Glomerular visceral epithelial cell (primary cell): ENCODE measurements at regions not wholly inside any gene's neighbourhood (a gene's known extent, or its start where the extent isn't known, plus 50 kb on each side); places are given as distances from the start of the nearest gene placed in this dataset.
"Not testable (repeated sequence)": the region's sequence is repeated elsewhere in the genome, so short reads cannot be mapped to it uniquely, and the experiment has no call there.

Experiments
- DNase-seq: peaks from one replicate; pipeline ENCODE4 v3.0.0-alpha.2; 2016; ENCODE audit errors: extremely low spot score

DNA sequence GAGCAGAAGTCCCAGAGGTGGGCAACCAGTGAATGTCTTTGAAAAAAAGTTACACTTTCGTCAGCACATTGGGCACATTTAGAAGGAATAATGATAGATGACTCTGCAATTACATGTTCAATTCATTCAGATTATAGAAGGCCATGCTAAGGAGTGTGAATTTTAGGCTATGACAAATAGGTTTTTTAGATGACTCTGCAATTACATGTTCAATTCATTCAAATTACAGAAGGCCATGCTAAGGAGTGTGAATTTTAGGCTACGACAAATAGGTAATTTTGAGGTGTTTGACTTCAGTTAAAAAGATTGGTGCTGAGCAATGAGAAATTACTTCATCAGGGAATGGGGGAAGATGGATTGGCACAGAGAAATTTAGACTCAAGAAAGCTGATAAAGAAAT, 744.9 kb upstream of the MMS22L start:
- DNase-seq: no peak

DNA sequence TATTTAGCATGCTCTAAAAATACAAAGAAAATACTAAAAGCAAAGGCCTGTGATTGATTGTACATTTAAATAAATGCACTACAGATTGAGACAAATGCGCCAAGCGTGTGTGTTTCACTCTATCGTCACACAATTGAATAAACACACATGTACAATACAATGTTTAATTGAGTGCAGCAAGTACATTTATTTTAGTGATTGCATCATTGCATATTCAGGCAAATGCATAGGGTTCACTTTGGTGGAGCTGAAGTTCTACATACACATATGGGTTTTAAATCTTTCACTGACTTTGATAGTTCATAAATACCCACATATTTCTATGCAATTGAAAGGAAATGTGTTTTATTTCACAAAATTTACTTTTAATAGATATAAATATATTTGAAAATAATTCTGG, 750.6 kb upstream of the MMS22L start:
- no peak for DNase-seq

DNA sequence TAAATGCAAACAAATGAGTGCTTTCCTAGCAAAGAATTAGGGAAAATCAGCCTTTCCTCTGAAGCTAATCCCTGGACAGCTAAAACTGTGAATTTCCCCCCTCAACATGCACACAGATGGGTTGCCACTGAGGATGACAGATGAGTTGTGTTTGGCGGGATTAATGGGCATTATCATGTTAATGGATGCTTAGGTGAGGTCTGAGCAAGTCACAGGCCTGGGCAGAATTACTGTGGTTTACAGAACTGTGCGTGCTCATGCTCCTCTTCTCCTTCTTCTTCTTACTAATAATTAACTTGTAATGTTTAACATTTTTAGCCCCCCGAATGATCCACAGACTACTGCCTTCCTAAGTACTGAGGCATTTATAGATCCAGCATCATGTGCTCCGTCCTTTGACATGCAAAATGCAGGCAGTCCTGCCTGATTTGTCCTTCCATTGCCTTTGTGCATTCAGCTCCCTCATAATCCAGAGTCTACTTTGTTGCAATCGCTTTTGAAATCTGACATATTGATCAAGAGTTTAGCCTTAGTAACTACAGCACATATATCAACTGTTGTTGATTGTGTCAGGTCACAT, 753.4 kb upstream of the MMS22L start:
- no peak for DNase-seq

DNA sequence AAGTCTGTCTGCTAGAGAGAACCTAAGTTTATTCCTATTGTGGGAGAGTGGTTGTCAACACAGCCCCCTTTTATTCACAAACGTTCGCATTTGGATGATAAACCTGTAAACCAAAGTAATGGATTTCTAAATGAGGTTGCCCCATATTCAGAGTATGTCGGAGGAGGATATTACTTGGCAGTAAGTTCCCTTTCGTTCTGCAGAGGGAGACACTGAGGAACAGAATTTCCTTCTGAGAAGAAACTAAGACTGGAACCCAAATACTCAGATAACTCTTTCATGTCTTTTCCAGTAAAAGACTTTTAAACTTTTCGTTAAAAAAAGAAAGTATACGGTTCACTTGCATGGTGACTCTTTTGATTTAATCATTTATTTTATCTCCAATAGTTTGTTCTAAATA, 754.6 kb upstream of the MMS22L start:
- DNase-seq: no peak

DNA sequence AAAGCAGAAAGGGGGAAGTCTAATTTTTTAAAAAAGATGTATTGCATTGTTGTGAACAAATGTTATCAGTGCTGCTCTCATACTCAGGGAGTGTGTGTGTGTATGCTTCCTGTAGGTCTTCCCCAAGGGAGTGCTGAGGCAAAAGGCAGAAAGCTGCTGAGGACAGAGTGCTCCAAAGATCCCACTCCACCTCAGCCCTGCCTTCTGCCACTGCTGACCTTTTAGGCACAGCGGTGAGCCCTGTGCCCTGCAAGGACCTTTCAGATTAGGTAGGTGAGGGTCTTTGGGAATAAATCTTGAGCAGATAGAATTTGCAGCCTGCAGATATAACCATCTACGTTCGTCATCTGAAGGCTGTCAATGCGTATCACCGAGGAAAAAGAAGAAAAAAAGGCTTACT, 756.4 kb upstream of the MMS22L start:
- DNase-seq: no peak

DNA sequence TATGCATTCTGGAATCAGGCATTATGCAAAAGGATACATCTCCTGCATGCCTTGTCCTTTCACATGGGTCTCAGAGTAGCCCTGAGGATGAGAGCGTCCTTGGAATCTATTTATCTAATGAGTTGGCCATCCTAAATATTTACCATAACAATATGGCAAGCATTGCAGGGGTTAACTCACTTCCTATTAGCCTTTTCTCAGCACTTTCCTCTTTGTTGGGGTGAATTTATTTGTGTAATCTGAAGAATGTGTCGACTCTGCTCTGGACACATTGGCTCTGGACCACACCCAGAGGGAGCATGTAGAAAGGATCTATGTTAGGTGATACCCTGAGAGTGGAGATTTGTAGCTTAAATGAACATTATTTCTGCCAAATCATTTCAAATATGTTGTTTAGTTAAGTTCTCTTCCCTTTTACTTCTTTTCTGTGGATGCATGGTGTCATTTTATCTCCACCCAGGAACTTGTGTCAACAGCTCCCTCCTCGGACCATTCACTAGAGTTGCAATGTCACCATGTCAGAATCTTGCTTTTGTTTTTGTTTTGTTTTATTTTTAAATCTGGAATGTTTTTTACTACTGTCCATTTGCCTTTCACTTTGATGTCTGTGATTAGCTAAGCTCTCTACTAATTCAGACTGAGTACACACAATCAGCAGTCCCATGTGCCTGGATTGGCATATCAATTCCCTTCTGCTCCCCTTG, 757.0 kb upstream of the MMS22L start:
- DNase-seq: peak; percentile 6

DNA sequence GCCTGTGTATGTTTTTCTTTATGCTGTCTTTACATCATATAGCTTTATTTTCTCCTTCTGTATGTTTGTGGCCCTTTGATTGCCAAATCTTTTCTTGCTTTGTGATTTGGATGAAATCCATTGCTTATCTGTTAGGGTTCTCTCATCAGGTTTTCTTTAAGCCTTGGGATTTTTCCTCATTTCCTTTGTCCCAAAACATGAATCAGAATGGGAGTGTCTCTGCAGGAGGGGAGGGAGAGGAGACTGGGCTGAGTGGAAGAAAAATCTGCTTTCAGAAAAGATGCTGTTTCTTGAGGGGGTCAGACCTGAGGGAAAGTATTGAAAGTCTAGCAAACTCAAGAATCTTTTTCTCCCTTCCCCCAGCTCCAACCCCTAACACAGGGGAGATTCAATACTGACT, 758.0 kb upstream of the MMS22L start:
- no peak for DNase-seq

DNA sequence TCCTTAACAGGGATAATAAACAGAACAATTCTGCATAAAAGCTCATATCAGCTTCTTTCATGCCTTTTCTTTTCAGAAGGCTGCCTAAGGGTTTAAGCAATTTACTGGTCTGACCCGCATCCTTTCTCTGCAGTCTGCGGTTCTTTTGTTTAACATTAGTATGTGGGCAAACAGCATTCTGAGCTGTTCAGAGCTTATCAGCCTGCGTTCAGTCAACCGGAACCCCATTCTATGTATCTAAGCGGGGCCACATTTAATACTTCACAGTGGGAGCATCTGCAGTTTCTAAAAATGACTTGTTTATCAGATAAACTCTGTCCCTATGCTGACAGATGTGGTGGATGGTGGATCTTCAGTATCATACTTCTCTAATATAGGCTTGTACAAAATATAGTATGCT, 758.9 kb upstream of the MMS22L start:
- no peak for DNase-seq

DNA sequence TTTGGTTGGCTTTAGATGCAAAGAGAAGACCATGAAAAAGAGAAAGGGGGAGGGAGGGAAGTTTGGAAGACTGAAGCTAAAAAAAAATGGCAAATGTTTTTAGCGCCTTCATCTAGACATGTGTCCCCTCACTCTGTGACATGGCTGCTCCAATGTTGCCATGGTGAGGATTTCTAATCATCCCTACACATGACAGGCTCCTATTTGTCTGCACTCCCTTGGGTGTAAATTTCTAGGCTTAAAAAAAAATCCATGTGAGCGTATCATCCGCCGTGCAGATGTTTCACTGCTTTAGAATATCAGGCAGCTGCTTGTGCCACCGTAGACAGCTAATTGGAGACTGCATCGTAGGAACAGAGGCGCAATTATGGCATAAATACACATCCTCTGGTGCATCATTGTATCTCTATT, 761.1 kb upstream of the MMS22L start:
- DNase-seq: no peak

DNA sequence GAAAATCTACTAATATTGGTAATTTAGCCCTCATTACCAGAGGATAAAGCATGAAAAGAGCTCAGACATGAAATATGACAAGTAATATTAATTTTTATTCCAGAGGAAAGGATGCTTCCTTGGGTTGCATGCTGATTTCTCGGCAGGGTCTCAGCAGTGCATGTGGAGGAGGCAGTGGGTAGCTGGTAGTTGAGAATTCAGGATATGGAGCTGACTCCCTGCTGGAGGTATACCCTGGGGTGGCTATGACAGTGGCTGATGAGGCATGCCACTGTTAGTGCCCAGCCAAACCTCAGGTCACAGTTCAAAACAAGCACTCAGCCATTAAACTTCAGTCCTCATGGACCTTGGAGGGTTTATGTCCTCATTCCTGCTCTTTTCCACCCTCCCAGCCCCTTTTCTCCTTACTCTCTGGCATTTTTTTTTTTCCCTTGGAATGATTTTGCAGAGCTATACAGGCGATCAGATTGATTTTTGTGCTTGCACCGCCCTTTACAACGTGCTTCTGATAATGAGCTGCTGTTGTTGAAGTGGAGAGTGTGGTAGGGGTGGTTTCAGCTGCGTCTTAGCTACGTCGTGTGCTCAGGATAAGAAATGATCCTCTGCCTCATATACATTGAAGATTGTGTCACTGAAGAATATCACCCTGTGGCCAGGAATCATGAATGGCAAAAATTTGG, 761.9 kb upstream of the MMS22L start:
- DNase-seq: no peak

DNA sequence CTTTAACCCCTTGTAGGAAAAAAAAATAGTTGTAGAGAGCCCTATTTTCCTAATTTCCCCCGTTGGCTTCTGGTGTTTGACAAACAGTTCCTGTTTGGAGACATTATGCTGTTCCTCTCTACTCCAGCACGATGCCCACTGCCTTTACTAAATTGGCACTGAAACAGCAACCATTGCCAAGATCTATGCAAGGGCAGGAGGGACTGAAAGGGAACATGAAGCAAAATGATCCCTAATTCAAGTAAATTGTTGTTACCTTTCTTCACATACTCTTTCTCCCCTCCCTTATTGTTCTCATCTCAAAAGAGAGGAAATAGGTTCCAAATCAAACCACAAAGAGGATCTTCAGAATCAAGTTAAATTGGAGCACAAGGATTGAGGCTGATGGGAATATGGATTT, 764.1 kb upstream of the MMS22L start:
- no peak for DNase-seq

DNA sequence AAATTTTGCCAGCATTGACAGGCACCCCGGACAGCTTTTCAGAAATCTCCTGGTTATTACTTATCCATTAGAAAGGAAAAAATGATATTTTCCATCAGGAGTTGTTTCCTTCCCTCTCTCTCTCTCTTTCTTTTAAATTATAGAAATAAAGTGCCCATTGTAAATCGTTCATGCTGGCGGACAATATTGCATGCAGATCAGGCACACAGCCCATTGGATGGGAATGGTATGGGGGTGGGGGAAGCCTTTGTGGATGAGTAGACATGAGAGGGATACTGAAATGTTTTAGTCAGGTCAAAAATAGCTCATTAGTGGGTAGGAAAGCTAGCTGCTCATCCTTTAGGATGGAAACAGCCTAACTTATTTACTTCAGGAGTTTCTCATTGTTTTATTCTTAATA, 764.9 kb upstream of the MMS22L start:
- no peak for DNase-seq

DNA sequence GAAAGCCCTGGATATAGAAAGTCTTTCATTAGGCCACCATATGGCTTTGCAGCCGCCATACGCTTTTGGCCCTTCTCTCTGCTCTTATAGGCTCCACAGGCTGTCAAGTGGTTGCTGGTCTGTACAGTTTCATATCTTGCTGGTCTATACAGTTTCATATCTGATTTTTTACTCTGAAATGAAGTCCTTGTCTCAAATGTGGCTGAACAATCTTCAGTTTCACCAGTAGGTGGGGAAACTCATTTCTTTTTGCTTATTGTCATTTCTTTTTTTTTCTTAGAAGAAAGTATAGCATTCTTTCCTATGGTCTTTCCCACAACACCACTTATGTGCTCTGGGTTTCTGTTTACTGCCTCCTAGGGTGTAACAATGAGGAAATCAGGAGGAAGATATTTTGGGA, 771.4 kb upstream of the MMS22L start:
- DNase-seq: no peak

DNA sequence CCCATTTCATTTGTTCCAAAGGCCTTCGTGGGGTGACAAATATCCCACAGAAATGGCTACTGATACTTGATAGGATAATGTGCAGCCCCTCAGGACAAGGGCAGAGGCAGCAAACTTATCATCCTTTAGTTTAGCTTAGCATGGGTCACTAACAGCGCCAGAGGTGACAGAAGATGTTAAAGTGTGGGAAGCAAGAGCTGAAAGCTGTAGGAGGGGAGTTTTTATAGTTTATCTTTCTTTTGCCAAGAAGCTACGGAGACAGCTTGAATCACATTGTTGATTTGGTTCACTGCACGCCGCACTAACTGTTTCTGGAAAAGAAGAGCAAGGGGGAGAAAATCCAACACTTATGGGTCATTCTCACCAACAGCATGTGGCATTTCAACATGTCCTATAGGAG, 773.9 kb upstream of the MMS22L start:
- no peak for DNase-seq

DNA sequence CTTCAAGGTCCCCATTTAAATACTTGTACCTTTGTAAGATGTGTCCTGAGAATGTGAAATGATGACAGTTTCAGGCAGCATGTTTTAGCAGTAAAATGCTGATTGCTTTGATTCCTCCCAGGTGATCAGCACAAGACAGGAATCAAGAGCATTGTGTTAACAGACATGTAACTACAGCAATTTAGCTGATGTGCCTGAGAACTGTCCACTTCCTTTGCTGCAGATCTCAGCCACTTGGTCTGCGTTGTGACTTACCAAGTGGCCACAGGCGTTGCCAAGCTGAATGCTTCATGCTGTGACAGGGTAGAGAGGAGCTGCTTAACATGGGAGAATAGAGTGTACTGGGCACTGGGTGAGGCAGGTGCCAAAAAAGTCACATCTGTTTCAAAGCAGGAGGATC, 767.0 kb upstream of the POU3F2 start:
- DNase-seq: no peak

DNA sequence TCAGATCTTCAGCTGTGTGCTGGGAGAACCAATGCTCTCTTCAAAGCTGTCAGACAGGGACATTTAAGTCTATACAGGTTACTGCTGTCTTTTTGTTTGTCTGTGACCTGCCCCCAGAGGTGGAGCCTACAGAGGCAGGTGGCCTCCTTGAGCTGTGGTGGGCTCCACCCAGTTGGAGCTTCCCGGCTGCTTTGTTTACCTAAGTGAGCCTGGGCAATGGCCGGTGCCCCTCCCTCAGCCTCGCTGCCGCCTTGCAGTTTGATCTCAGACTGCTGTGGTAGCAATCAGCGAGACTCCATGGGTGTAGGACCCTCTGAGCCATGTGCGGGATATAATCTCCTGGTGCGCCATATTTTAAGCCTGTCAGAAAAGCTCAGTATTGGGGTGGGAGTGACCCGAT, 745.8 kb upstream of the POU3F2 start:
- DNase-seq: not testable (repeated sequence)

DNA sequence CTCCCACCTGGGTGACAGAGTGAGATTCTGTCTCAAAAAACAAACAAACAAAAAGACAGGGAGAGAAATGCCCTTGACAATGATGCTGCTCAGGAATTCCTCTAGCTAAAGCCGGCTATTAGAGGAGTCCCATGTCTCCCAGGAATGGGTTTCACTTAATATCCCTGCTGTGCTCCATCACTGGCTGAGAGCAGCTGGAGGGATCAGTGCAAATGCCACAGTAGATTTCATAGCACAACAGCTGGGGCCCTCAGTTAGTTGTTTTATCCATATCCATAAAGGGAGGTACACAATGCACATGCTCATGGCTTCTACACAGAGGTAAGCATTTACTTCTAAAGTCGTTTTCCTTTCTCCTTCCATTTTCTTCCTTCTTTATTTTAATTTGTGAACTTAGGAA, 742.0 kb upstream of the POU3F2 start:
- no peak for DNase-seq

DNA sequence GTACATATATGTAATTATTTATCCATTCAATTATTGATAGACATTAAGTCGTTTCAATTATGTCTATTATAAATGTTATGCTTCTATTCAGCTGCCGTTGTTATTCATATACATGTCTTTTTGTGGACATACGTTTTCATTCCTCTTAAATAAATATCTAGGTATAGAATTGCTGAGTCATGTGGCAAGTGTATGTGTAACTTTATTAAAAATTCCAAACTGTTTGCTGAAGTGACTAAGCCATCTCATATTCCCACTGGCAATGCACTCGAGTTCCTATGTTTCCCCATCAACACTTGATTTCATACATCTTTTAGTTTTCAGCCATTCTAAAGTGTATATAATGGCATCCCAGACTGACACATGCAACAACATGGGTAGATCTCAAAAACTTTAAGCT, 739.7 kb upstream of the POU3F2 start:
- DNase-seq: no peak

DNA sequence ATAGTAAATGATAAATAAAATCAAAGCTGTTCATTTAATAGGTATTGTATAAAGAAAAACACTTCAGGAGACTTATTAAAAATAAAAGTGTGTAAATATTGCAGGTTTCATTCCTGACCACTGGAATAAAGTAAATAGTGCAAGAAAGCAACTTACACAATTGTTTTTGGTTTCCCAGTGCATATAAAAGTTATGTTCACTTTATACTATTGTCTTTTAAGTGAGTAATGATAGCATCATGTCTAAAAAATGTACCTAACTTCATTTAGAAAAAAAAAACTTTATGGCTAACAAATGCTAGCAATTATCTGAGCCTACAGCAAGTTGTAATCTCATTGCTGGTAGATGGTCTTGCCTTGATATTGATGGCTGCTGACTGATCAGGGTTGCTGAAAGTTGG, 726.6 kb upstream of the POU3F2 start:
- no peak for DNase-seq

DNA sequence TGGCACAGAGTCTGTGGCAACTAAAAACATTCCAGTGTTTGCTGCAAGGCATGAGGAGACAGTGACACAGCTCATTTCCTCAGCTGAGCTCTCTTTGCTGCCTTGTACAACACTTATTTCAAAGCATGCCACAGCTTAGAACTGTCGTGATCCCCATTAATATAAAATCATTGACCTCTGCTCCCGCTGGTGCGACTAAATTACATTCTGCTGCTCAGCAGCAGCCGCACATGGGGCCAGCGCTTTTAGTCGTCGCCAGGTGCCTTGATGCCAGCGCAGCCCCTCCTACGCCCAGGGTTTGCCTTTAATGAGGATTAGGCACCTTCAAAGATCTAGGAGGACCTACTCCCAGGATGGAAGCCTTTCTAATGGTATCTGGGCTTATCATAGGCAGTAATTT, 717.9 kb upstream of the POU3F2 start:
- no peak for DNase-seq

DNA sequence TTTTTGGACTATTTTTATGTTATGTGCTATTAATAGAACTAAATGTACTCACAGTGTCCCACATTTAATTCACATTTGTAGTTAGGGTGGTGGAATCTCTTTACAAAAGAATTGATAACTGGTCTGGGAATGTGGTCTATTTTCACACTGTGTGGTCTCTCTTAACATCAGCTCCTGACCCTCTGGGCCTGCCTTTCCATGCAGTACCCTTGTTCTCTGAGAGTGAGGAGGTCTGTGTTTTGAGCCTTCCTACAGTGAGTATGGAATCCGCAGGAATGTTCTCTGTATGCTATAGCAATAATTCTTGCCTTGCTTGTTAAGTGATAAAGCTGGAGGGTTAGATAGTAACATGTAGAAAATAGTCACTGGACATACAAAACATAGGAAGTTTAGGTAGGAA, 717.3 kb upstream of the POU3F2 start:
- no peak for DNase-seq

DNA sequence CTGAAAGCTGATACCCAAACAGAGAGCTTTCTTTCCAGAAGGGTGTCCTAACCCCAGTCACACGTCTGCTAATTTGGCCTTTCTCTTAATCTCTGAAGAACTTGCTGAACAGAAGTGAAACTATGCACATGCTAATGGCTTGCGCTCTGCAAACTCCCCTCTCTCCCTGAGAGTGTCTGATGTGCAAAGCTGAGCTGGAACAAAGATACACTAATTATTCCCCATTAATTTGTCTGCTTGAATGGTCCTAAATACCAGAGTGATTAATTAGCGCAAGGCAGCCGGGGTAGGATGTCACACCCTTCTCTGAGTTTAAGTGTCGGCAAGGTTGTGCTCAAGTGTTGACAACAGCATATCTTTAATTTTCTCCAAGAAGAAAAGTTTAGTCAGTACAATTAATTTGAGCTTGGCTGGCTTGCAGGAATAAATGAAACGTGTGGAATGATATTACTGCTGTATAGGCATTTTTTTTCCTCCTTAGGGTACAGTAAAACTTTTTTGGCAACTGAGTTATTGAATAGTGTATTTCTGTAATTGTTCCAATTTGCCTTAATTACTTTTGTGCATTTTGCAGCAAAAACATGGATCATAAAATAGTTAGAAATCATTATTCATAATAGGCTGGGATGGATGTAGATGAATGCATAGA, 715.9 kb upstream of the POU3F2 start:
- DNase-seq: no peak

DNA sequence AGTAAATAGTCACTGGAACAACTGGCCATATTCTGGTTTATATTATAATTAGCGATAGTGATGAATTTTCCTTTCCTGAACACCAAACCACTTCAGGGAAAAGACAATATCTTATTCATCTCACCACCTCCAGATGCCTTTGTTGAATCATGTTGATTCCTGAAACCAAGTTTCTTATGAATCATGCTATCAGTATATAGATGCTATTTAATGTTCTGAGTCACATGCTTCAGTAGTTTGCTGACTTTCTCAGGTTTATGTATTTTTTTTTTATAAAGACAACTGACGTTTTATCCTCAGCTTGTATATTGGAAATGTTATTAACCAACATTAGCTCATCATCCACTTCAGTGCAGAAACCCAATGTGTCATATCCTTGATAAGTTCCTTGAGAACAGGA, 710.2 kb upstream of the POU3F2 start:
- no peak for DNase-seq
